Right cardiac atrium (tissue), 5 donors: ENCODE measurements at regions not wholly inside any gene's neighbourhood (a gene's known extent, or its start where the extent isn't known, plus 50 kb on each side); places are given as distances from the start of the nearest gene placed in this dataset.

Experiments
- ATAC-seq, 2 donors: fragments of 200-7000 bp; cut with Tn5 transposase; one replicate each; pipeline versions ENCODE4 v1.8.0 to v1.9.1; 2020; ENCODE audit warnings: moderate library complexity in 2 of 2, mild to moderate bottlenecking in 1 of 2
- DNase-seq, 3 donors: peaks; one replicate each; pipeline ENCODE4 v3.0.0-alpha.2; 2020
- H3K27ac ChIP-seq: one replicate; pipeline ENCODE4 v1.5.1; 2013; ENCODE audit warnings: mild to moderate bottlenecking, low read length, control low read depth, moderate library complexity
- H3K27me3 ChIP-seq: one replicate; pipeline ENCODE4 v1.6.1; 2013; ENCODE audit not compliant: control insufficient read depth, insufficient read depth
- H3K4me1 ChIP-seq: one replicate; pipeline ENCODE4 v1.6.1; 2013; ENCODE audit warnings: low read length; ENCODE audit not compliant: control insufficient read depth, insufficient read depth
- H3K4me3 ChIP-seq: one replicate; pipeline ENCODE4 v1.5.1; 2013; ENCODE audit warnings: low read length, control low read depth
- H3K9me3 ChIP-seq: one replicate; pipeline ENCODE4 v1.6.1; 2013; ENCODE audit warnings: low read length; ENCODE audit not compliant: control insufficient read depth
- WGBS: extraction: QIAGEN DNeasy Blood & Tissue Kit; methylation state at CpG from one replicate; pipeline ENCODE4 v1.1.7; 2013; 5-methylcytosine and 5-hydroxymethylcytosine counted together
- intact Hi-C, 4 donors: fragments of 100-400 bp; cut with DNase I; formaldehyde crosslinking; loops; one replicate each; pipeline versions ENCODE4 v1.11.0 to v1.14.0; 2022 to 2023
- donor health status: healthy with polysubstance abuse.
- donor health status: DM: no; HTN: yes; CAD: no.
- donor health status: DM: no; HTN: no; CAD: no.
- donor health status: DM: no; HTN: yes; CAD: no; lungs with severe emphysema.
- donor health status: DM: yes; HTN: yes; CAD: no.

- Histone ChIP-seq H3K9me3 (no peaks in the 10 kb centered on the region), H3K27me3 (no peaks in the 10 kb centered on the region), H3K4me1 (peaks cover under 1% of the 10 kb centered on the region), H3K4me3 (no peak overlapping the region), H3K27ac (no peak overlapping the region)
- no peak for ATAC-seq
- WGBS, result 98% methylated on average over 10 of the region's 10 CpGs
- intact Hi-C loops, result no loop called here
- no peak for DNase-seq
These were observed 218.7 kb downstream of the USP6NL start for GRCh38 chr10:11392776-11393175.

- DNase-seq, result no peak
- H3K9me3 ChIP-seq, result no peaks in the 10 kb centered on the region
- H3K27me3 ChIP-seq, result no peaks in the 10 kb centered on the region
- H3K4me3 ChIP-seq, result no peak overlapping the region
- 81% methylated on average over 9 of the region's 9 CpGs for WGBS
- no peak overlapping the region for H3K27ac ChIP-seq
- no peaks in the 10 kb centered on the region for H3K4me1 ChIP-seq
- intact Hi-C loops, result no loop called here
- no peak for ATAC-seq
These were observed 222.5 kb downstream of the USP6NL start for GRCh38 chr10:11388996-11389395.

GRCh38 chr10:11387551-11388222, 223.8 kb downstream of the USP6NL start:
- no peak overlapping the region for H3K27ac ChIP-seq
- H3K4me1 ChIP-seq, result no peaks in the 10 kb centered on the region
- no peaks in the 10 kb centered on the region for H3K9me3 ChIP-seq
- no peak overlapping the region for H3K4me3 ChIP-seq
- WGBS, result 68% methylated on average over 10 of the region's 10 CpGs
- no peaks in the 10 kb centered on the region for H3K27me3 ChIP-seq
- intact Hi-C loops, result no loop called here
- DNase-seq, result no peak
- ATAC-seq, result no peak

- no peak for ATAC-seq
- Histone ChIP-seq H3K9me3 (no peaks in the 10 kb centered on the region), H3K27ac (no peak overlapping the region), H3K27me3 (no peaks in the 10 kb centered on the region), H3K4me1 (no peaks in the 10 kb centered on the region), H3K4me3 (no peak overlapping the region)
- 78% methylated on average over 9 of the region's 9 CpGs for WGBS
- no peak for DNase-seq
- intact Hi-C loops, result no loop called here
These were observed 224.4 kb downstream of the USP6NL start for GRCh38 chr10:11387044-11387443.
